SK-N-SH (cell line): ENCODE measurements at regions not wholly inside any gene's neighbourhood (a gene's known extent, or its start where the extent isn't known, plus 50 kb on each side); places are given as distances from the start of the nearest gene placed in this dataset.

Experiments used
- CTCF ChIA-PET: fragments of 300-600, 350-600 bp; formaldehyde crosslinking; extraction: SDS; loops from one replicate; lab custom pipeline; 2021; lab: Yijun Ruan, JAX
- POLR2A ChIA-PET: fragments of 350-600 bp; sonication (Branson Sonifier 250); formaldehyde crosslinking; extraction: SDS; loops from one replicate; lab custom pipeline; 2020; ENCODE audit warnings: antibody characterized with exemption, inconsistent platforms; lab: Yijun Ruan, JAX
- DNase-seq: peaks from one replicate; pipeline ENCODE4 v3.0.0; 2012
- H2AFZ ChIP-seq: fragments of 200-600 bp; sonication (generic); 2 replicates; pipeline ENCODE4 v1.8.1; 2016; ENCODE audit warnings: antibody characterized with exemption, mild to moderate bottlenecking, low read depth
- H3F3A ChIP-seq: fragments of 200-600 bp; sonication (generic); replicated peaks from 2 replicates; pipeline ENCODE3; 2016; ENCODE audit warnings: antibody characterized with exemption, mild to moderate bottlenecking; ENCODE audit not compliant: insufficient read depth
- H3K27ac ChIP-seq, 2 experiments: fragments of 200-500 bp in 1 of 2; fragments of 200-600 bp in 1 of 2; sonication (Bioruptor generic) in 1 of 2; sonication (generic), shearing (Covaris generic) in 1 of 2; 2 replicates each; pipeline versions ENCODE4 v1.5.1 to v1.6.1; 2014 to 2016; ENCODE audit warnings: low read depth in 2 of 2, inconsistent platforms in 1 of 2, low read length in 1 of 2, mild to moderate bottlenecking in 1 of 2, mixed read lengths in 1 of 2
- H3K27me3 ChIP-seq: fragments of 200-600 bp; sonication (generic), shearing (Covaris generic); 2 replicates; pipeline ENCODE4 v1.6.1; 2016; ENCODE audit warnings: mixed run types; ENCODE audit not compliant: insufficient read depth
- H3K36me3 ChIP-seq, 2 experiments: fragments of 200-500 bp in 1 of 2; fragments of 200-600 bp in 1 of 2; sonication (Bioruptor generic) in 1 of 2; sonication (generic) in 1 of 2; replicated peaks in 1 of 2; 2 replicates each; pipeline versions ENCODE3 to v1.5.1; 2014 to 2016; ENCODE audit warnings: low read length in 1 of 2, mild to moderate bottlenecking in 1 of 2; ENCODE audit not compliant: insufficient read depth in 2 of 2, control insufficient read depth in 1 of 2
- H3K4me1 ChIP-seq, 2 experiments: fragments of 200-500 bp in 1 of 2; fragments of 200-600 bp in 1 of 2; sonication (Bioruptor generic) in 1 of 2; sonication (generic), shearing (Covaris generic) in 1 of 2; 2 replicates each; pipeline versions ENCODE4 v1.5.1 to v1.6.1; 2014 to 2016; ENCODE audit warnings: low read depth in 1 of 2, low read length in 1 of 2, mixed run types in 1 of 2; ENCODE audit not compliant: insufficient read depth in 2 of 2, control insufficient read depth in 1 of 2
- H3K4me2 ChIP-seq: fragments of 200-600 bp; sonication (generic), shearing (Covaris generic); 2 replicates; pipeline ENCODE4 v1.6.1; 2017; ENCODE audit warnings: mixed run types
- H3K4me3 ChIP-seq, 2 experiments: fragments of 200-500 bp in 1 of 2; fragments of 200-600 bp in 1 of 2; sonication (Bioruptor generic) in 1 of 2; sonication (generic), shearing (Covaris generic) in 1 of 2; 2 replicates each; pipeline versions ENCODE4 v1.5.1 to v1.8.1; 2014 to 2016; ENCODE audit warnings: low read depth in 2 of 2, inconsistent platforms in 1 of 2, low read length in 1 of 2, mild to moderate bottlenecking in 1 of 2, mixed read lengths in 1 of 2, moderate library complexity in 1 of 2
- H3K79me2 ChIP-seq: fragments of 200-600 bp; sonication (generic); 2 replicates; pipeline ENCODE4 v1.8.1; 2017; ENCODE audit warnings: mild to moderate bottlenecking; ENCODE audit not compliant: insufficient read depth
- H3K9ac ChIP-seq: fragments of 200-600 bp; sonication (generic); 2 replicates; pipeline ENCODE4 v1.6.1; 2017; ENCODE audit warnings: mixed run types
- H3K9me2 ChIP-seq: fragments of 200-600 bp; sonication (generic); 2 replicates; pipeline ENCODE4 v1.6.1; 2017; ENCODE audit warnings: mixed run types
- H3K9me3 ChIP-seq: fragments of 200-600 bp; sonication (generic); 2 replicates; pipeline ENCODE4 v1.6.1; 2017; ENCODE audit warnings: mixed run types, mild to moderate bottlenecking, moderate library complexity
- H4K20me1 ChIP-seq: fragments of 200-600 bp; sonication (generic); 2 replicates; pipeline ENCODE4 v1.6.1; 2017; ENCODE audit warnings: mild to moderate bottlenecking, mixed run types; ENCODE audit not compliant: insufficient read depth
- GABPA ChIP-seq: IDR thresholded peaks from 2 replicates; pipeline ENCODE4 v1.4.0; 2012; ENCODE audit warnings: low read depth, mild to moderate bottlenecking
- MEF2A ChIP-seq: IDR thresholded peaks from 2 replicates; pipeline ENCODE4 v1.4.0; 2012; ENCODE audit warnings: low read depth, borderline replicate concordance
- PBX3 ChIP-seq: IDR thresholded peaks from 2 replicates; pipeline ENCODE4; 2012
- POLR2AphosphoS5 ChIP-seq: IDR thresholded peaks from 2 replicates; pipeline ENCODE4 v1.6.1; 2012; ENCODE audit warnings: low read depth, low read length
- RCOR1 ChIP-seq: fragments of 150-350 bp; IDR thresholded peaks from 2 replicates; pipeline ENCODE4 v1.6.1; 2017; ENCODE audit warnings: antibody characterized with exemption, low read length
- TAF1 ChIP-seq: IDR thresholded peaks from 2 replicates; pipeline ENCODE4 v1.6.1; 2012; ENCODE audit warnings: low read depth, mild to moderate bottlenecking, low read length, moderate library complexity, borderline replicate concordance
- ZBTB33 ChIP-seq: IDR thresholded peaks from 2 replicates; pipeline ENCODE4 v1.4.0; 2012; ENCODE audit warnings: low read depth, borderline replicate concordance
- WGBS: methylation state at CpG from one replicate; pipeline ENCODE4 v1.1.6; 2017; ENCODE audit warnings: low lambda C conversion rate; 5-methylcytosine and 5-hydroxymethylcytosine counted together

GRCh38 chr2:239500574-239501550 lies 100.0 kb upstream of the HDAC4 start (continued):
- TF ChIP-seq ZBTB33 (no peak), POLR2AphosphoS5 (no peak), PBX3 (no peak), TAF1 (no peak)

DNA sequence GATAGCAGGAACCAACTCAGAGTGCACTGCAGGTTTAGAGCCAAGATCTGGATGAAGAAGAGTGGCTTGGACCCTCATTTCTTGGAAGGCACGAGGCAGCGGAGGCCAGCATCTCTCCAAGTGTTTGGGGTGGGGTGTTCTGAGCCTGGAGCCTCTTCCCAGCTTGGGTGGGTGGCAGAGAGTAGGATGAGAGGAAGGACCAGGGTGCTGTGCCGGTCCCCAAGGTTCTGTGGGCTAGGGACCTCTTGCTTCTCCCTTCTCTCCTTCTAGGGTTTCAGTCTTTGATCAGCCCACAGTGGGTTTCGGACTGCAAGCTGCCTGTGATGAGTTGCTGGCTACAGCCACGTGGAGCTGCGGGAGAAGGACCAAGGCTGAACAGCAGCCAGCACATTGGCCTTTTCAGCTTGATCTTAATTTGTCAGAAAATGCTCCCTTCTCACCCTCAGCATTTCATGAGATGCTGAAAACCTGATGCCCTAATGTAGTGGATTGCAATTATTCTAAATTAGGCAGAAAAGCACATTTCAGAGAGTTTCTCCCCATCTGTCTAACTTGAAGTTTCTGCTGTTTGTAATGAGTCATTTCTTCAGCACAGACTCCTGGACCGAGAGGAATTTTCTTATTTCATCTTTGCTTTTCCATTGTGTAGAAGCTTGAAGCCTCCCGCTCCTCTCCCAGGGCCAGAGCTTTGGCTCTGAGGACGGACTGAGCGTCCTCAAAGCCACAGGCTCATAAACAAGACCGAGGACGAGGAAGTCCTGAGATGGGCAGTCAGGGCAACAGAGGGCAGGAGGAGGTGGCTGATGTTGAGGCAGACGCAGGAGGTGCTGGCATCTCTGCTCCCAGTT lies 99.1 kb upstream of the HDAC4 start:
- Histone ChIP-seq H3K27ac (no peak overlapping the region), H3K4me3 (no peak overlapping the region), H3K4me1 (no peaks in the 10 kb centered on the region), H3K9me3 (no peaks in the 10 kb centered on the region), H3K4me2 (no peak overlapping the region), H3K79me2 (no peaks in the 10 kb centered on the region), H3K9ac (no peak overlapping the region), H2AFZ (no peak overlapping the region), H3K9me2 (no peaks in the 10 kb centered on the region), H3K27me3 (no peaks in the 10 kb centered on the region), H3F3A (no peaks in the 10 kb centered on the region), H3K36me3 (no peaks in the 10 kb centered on the region), H4K20me1 (no peaks in the 10 kb centered on the region)
- WGBS = 16% methylated on average over 11 of the region's 13 CpGs
- TF ChIP-seq RCOR1 (no peak), MEF2A (no peak)
- POLR2A ChIA-PET = no interaction called here
- no peak for DNase-seq
- CTCF ChIA-PET = interaction anchor here (1.0 kb wide), 2 partner anchors 16 to 491 kb away, joined by 3 read pairs; no protein-coding TSS in a partner anchor

GRCh38 chr2:239498981-239499634 lies 98.3 kb upstream of the HDAC4 start:
- H3F3A ChIP-seq = no peaks in the 10 kb centered on the region
- H2AFZ ChIP-seq = no peak overlapping the region
- no peaks in the 10 kb centered on the region for H3K9me2 ChIP-seq
- no peak overlapping the region for H3K9ac ChIP-seq
- WGBS = 43% methylated on average over 14 of the region's 21 CpGs
- TF ChIP-seq GABPA = no peak
- no peak overlapping the region for H3K4me3 ChIP-seq
- no peaks in the 10 kb centered on the region for H3K4me1 ChIP-seq
- H3K4me2 ChIP-seq = no peak overlapping the region
- H3K79me2 ChIP-seq = no peaks in the 10 kb centered on the region
- no peaks in the 10 kb centered on the region for H3K36me3 ChIP-seq
- H4K20me1 ChIP-seq = no peaks in the 10 kb centered on the region
- CTCF ChIA-PET = interaction anchor here (1.0 to 1.2 kb wide), 2 partner anchors 11 to 15 kb away, joined by 3 read pairs; no protein-coding TSS in a partner anchor
- no peaks in the 10 kb centered on the region for H3K27me3 ChIP-seq
- H3K9me3 ChIP-seq = no peaks in the 10 kb centered on the region
- no peak for DNase-seq
- POLR2A ChIA-PET = no interaction called here
- no peak overlapping the region for H3K27ac ChIP-seq
